GM12878 (cell line): ENCODE measurements at regions not wholly inside any gene's neighbourhood (a gene's known extent, or its start where the extent isn't known, plus 50 kb on each side); places are given as distances from the start of the nearest gene placed in this dataset.

Source experiments
- ATAC-seq: fragments of 200-7000 bp; cut with Tn5 transposase; 3 replicates; pipeline ENCODE4 v1.9.1; 2020; ENCODE audit warnings: mild to moderate bottlenecking, moderate library complexity
- BruUV-seq: library from RNA; stranded (reverse); fragments of 400-500 nt; replicated peaks from 2 replicates; lab custom pipeline; 2021; lab: Mats Ljungman, UMichigan
- CTCF ChIA-PET: fragments of 300-600 bp; sonication (Branson Sonifier 250); formaldehyde crosslinking; extraction: SDS; loops from one replicate; lab custom pipeline; 2021; ENCODE audit warnings: inconsistent platforms; lab: Yijun Ruan, JAX
- POLR2A ChIA-PET: fragments of 350-600 bp; formaldehyde crosslinking; extraction: SDS; loops from one replicate; lab custom pipeline; 2021; ENCODE audit warnings: inconsistent platforms; lab: Charles Lee
- RAD21 ChIA-PET: fragments of 300-600 bp; sonication (Branson Sonifier 250); formaldehyde crosslinking; loops from one replicate; lab custom pipeline; 2023; ENCODE audit warnings: antibody characterized with exemption; ENCODE audit not compliant: unreplicated experiment; lab: Charles Lee
- SMC1A ChIA-PET: fragments of 300-600 bp; sonication (Branson Sonifier 250); formaldehyde crosslinking; loops from one replicate; lab custom pipeline; 2023; ENCODE audit not compliant: unreplicated experiment, uncharacterized antibody; lab: Charles Lee
- DNase-seq: peaks from one replicate; pipeline ENCODE4 v3.0.0-alpha.2; 2011; ENCODE audit warnings: low read depth, low spot score
- FAIRE-seq: peaks from 3 replicates; lab custom pipeline; 2011; peaks lifted over from hg19 to GRCh38; lab: Jason Lieb, UNC
- H2AFZ ChIP-seq: 2 replicates; pipeline ENCODE4 v1.6.0; 2011; ENCODE audit warnings: low read depth, low read length, control low read depth; ENCODE audit not compliant: control insufficient read depth
- H3K27ac ChIP-seq: 2 replicates; pipeline ENCODE4 v1.5.1; 2011; ENCODE audit warnings: control low read depth; ENCODE audit not compliant: control insufficient read depth, insufficient read depth
- H3K27me3 ChIP-seq, 2 experiments: replicated peaks in 1 of 2; 2 replicates each; pipeline versions ENCODE4 v1.6.0 to v1.6.1; 2011; ENCODE audit warnings: low read length in 1 of 2; ENCODE audit not compliant: control insufficient read depth in 2 of 2, insufficient read depth in 2 of 2
- H3K36me3 ChIP-seq, 2 experiments: 2 replicates each; pipeline ENCODE4 v1.5.1; 2011; ENCODE audit warnings: low read length in 1 of 2; ENCODE audit not compliant: control insufficient read depth in 2 of 2, insufficient read depth in 2 of 2
- H3K4me1 ChIP-seq: 2 replicates; pipeline ENCODE4 v1.6.1; 2011; ENCODE audit warnings: mild to moderate bottlenecking, low read length, moderate library complexity, mixed read lengths; ENCODE audit not compliant: control insufficient read depth, insufficient read depth
- H3K4me2 ChIP-seq: 2 replicates; pipeline ENCODE4 v1.6.0; 2011; ENCODE audit warnings: control low read depth; ENCODE audit not compliant: control insufficient read depth, insufficient read depth
- H3K4me3 ChIP-seq: fragments of 200-600 bp; sonication (generic); 2 replicates; pipeline ENCODE4 v1.5.1; 2016
- H3K79me2 ChIP-seq: 2 replicates; pipeline ENCODE4 v1.6.0; 2011; ENCODE audit warnings: low read length; ENCODE audit not compliant: control insufficient read depth, insufficient read depth
- H3K9ac ChIP-seq: 2 replicates; pipeline ENCODE4 v1.8.0; 2011; ENCODE audit warnings: low read length, control low read depth, mixed read lengths; ENCODE audit not compliant: control insufficient read depth, insufficient read depth
- H3K9me3 ChIP-seq: replicated peaks from 3 replicates; pipeline ENCODE4 v1.5.1; 2011; ENCODE audit warnings: mild to moderate bottlenecking, low read length; ENCODE audit not compliant: control insufficient read depth, insufficient read depth
- H4K20me1 ChIP-seq: 2 replicates; pipeline ENCODE4 v1.6.0; 2011; ENCODE audit not compliant: control insufficient read depth, insufficient read depth
- BCL11A ChIP-seq: IDR thresholded peaks from 2 replicates; pipeline ENCODE4 v1.6.1; 2011; ENCODE audit warnings: low read depth, low read length
- CEBPB ChIP-seq, 2 experiments: fragments of 150-350 bp in 1 of 2; IDR thresholded peaks; 2 replicates each; pipeline ENCODE4 v1.6.1; 2012 to 2014; ENCODE audit warnings: low read depth in 2 of 2, low read length in 2 of 2, borderline replicate concordance in 1 of 2, inconsistent platforms in 1 of 2
- CEBPZ ChIP-seq: fragments of 150-350 bp; IDR thresholded peaks from 2 replicates; pipeline ENCODE4 v1.6.1; 2016; ENCODE audit warnings: low read depth, low read length
- CHD2 ChIP-seq: IDR thresholded peaks from 2 replicates; pipeline ENCODE4 v1.6.1; 2011; ENCODE audit warnings: low read depth, low read length, improper control_type of control experiment, borderline replicate concordance
- IRF4 ChIP-seq: IDR thresholded peaks from 2 replicates; pipeline ENCODE4 v1.6.1; 2011; ENCODE audit warnings: low read depth, low read length
- MEF2B ChIP-seq: fragments of 450-650 bp; IDR thresholded peaks from 2 replicates; pipeline ENCODE4 v1.6.1; 2018; ENCODE audit warnings: mild to moderate bottlenecking, moderate library complexity; ENCODE audit not compliant: partially characterized antibody, poor library complexity, severe bottlenecking
- MLLT1 ChIP-seq: fragments of 450-650 bp; IDR thresholded peaks from 2 replicates; pipeline ENCODE4 v1.6.1; 2016; ENCODE audit warnings: mild to moderate bottlenecking
- MYC ChIP-seq: IDR thresholded peaks from 2 replicates; pipeline ENCODE4 v1.6.1; 2011; ENCODE audit warnings: mild to moderate bottlenecking, low read length, moderate library complexity, inconsistent platforms; ENCODE audit not compliant: insufficient read depth, insufficient replicate concordance, insufficient read length, severe bottlenecking
- NFYB ChIP-seq: IDR thresholded peaks from 2 replicates; pipeline ENCODE4 v1.6.1; 2011; ENCODE audit warnings: low read depth, mild to moderate bottlenecking, low read length, improper control_type of control experiment, moderate library complexity; ENCODE audit not compliant: insufficient read depth
- NR2C1 ChIP-seq: fragments of 450-650 bp; IDR thresholded peaks from 2 replicates; pipeline ENCODE4 v1.6.1; 2017; ENCODE audit warnings: antibody characterized with exemption, mild to moderate bottlenecking, moderate library complexity
- POLR2AphosphoS2 ChIP-seq: IDR thresholded peaks from 2 replicates; pipeline ENCODE4 v1.6.1; 2011; ENCODE audit warnings: low read depth, mild to moderate bottlenecking, low read length, improper control_type of control experiment, moderate library complexity
- RB1 ChIP-seq: fragments of 450-650 bp; formaldehyde crosslinking; IDR thresholded peaks from 2 replicates; pipeline ENCODE4 v1.6.1; 2017; ENCODE audit warnings: mild to moderate bottlenecking, borderline replicate concordance
- TCF3 ChIP-seq: IDR thresholded peaks from 2 replicates; pipeline ENCODE4 v1.6.1; 2012; ENCODE audit warnings: low read depth, mild to moderate bottlenecking, low read length, borderline replicate concordance; ENCODE audit not compliant: insufficient read depth
- WGBS: methylation state at CpG from one replicate; pipeline ENCODE4 v1.1.6; 2016; ENCODE audit warnings: low lambda C conversion rate; ENCODE audit not compliant: insufficient replicate concordance, insufficient coverage; ENCODE audit errors: missing lambda C conversion rate; 5-methylcytosine and 5-hydroxymethylcytosine counted together
- in situ Hi-C: fragments of 300-500 bp; cut with MboI; formaldehyde crosslinking; loops from 9 replicates; pipeline ENCODE4 v1.14.3; 2018; ENCODE audit warnings: mixed read lengths
- intact Hi-C: fragments of 100-400 bp; cut with micrococcal nuclease; formaldehyde crosslinking; loops from one replicate; pipeline ENCODE4 v1.14.2; 2022; ENCODE audit not compliant: unreplicated experiment

GRCh38 chr1:209432443-209432825 lies 151.1 kb upstream of the CAMK1G start:
- no peaks in the 10 kb centered on the region for H4K20me1 ChIP-seq
- ChIA-PET RAD21 (no interaction called here), POLR2A (no interaction called here), CTCF (no interaction called here), SMC1A (interaction anchor here (0.9 to 1.4 kb wide), 2 partner anchors 26 to 29 kb away, joined by 3 read pairs; no protein-coding TSS in a partner anchor)
- FAIRE-seq (no peak), DNase-seq (no peak), ATAC-seq (no peak)
- H3K27me3 ChIP-seq = peaks cover 2% of the 10 kb centered on the region in 2 experiments; a peak in 3 of 4 replicates
- no peak overlapping the region for H3K4me3 ChIP-seq
- H3K79me2 ChIP-seq = no peaks in the 10 kb centered on the region
- TF ChIP-seq MYC (no peak), BCL11A (no peak), TCF3 (no peak), MEF2B (no peak), MLLT1 (no peak), POLR2AphosphoS2 (no peak)
- intact Hi-C loops (no loop called here), in situ Hi-C loops (no loop called here)
- no peak overlapping the region for H3K27ac ChIP-seq
- H3K9me3 ChIP-seq = no peaks in the 10 kb centered on the region; the same call in 2 of the 3 replicates
- whole genome bisulfite sequencing = 28% methylated on average over 4 of the region's 4 CpGs
- H3K9ac ChIP-seq = no peak overlapping the region
- no TSS peak for BruUV-seq
- no peaks in the 10 kb centered on the region for H3K4me1 ChIP-seq
- no peak overlapping the region for H3K4me2 ChIP-seq
- no peaks in the 10 kb centered on the region for H3K36me3 ChIP-seq
- no peak overlapping the region for H2AFZ ChIP-seq

GRCh38 chr1:209433649-209434031 lies 149.9 kb upstream of the CAMK1G start:
- in situ Hi-C loops = no loop called here
- no peak for FAIRE-seq
- no peak for TF ChIP-seq CEBPZ
- no peak for TF ChIP-seq NFYB
- TF ChIP-seq MYC = no peak
- no peak for TF ChIP-seq NR2C1
- TF ChIP-seq IRF4 = no peak
- no peak for TF ChIP-seq CHD2
- TF ChIP-seq RB1 = no peak
- no peak for TF ChIP-seq CEBPB (IDR thresholded peaks at IDR 0.05; ENCODE audit: borderline replicate concordance in 1 of 2, low read depth in 2 of 2, low read length in 2 of 2)

More at GRCh38 chr1:209433649-209434031, 149.9 kb upstream of the CAMK1G start:
- 4% methylated on average over 3 of the region's 3 CpGs for WGBS
- Histone ChIP-seq H2AFZ (no peak overlapping the region), H4K20me1 (no peaks in the 10 kb centered on the region), H3K36me3 (no peaks in the 10 kb centered on the region), H3K9ac (no peak overlapping the region), H3K4me2 (no peak overlapping the region), H3K4me1 (no peaks in the 10 kb centered on the region), H3K79me2 (no peaks in the 10 kb centered on the region), H3K4me3 (no peak overlapping the region), H3K27me3 (peaks cover 2% of the 10 kb centered on the region in 2 experiments; a peak in 3 of 4 replicates), H3K27ac (no peak overlapping the region), H3K9me3 (no peaks in the 10 kb centered on the region; the same call in 2 of the 3 replicates)
- ChIA-PET CTCF (interaction anchor here (1.2 kb wide), 1 partner anchor 273 kb away, joined by 3 read pairs; no protein-coding TSS in a partner anchor), SMC1A (interaction anchor here (0.9 kb wide), 1 partner anchor 12 kb away, joined by 3 read pairs; no protein-coding TSS in a partner anchor), RAD21 (no interaction called here), POLR2A (no interaction called here)
- ATAC-seq = no peak
- no TSS peak for BruUV-seq
- no peak for DNase-seq
- intact Hi-C loops = no loop called here
